Cardiac fibroblast (primary cell): ENCODE measurements at regions not wholly inside any gene's neighbourhood (a gene's known extent, or its start where the extent isn't known, plus 50 kb on each side); places are given as distances from the start of the nearest gene placed in this dataset.

ENCODE experiments used
- DNase-seq, 2 donors: peaks; one replicate each; pipeline versions ENCODE4 v3.0.0 to v3.0.0-alpha.2; 2010; ENCODE audit warnings: low read depth in 2 of 2
- H3K4me3 ChIP-seq, 2 donors: replicated peaks in 1 of 2; 1 replicate in 1 of 2; 2 replicates in 1 of 2; pipeline ENCODE4 v1.5.1; 2011; ENCODE audit warnings: low read depth in 2 of 2, low read length in 2 of 2, mild to moderate bottlenecking in 2 of 2, moderate library complexity in 1 of 2
- TF ChIP-seq, protein P1 (sequence below): IDR thresholded peaks from one replicate; pipeline ENCODE4 v1.5.1; 2011; ENCODE audit warnings: low read depth, mild to moderate bottlenecking, low read length, inconsistent platforms

DNA sequence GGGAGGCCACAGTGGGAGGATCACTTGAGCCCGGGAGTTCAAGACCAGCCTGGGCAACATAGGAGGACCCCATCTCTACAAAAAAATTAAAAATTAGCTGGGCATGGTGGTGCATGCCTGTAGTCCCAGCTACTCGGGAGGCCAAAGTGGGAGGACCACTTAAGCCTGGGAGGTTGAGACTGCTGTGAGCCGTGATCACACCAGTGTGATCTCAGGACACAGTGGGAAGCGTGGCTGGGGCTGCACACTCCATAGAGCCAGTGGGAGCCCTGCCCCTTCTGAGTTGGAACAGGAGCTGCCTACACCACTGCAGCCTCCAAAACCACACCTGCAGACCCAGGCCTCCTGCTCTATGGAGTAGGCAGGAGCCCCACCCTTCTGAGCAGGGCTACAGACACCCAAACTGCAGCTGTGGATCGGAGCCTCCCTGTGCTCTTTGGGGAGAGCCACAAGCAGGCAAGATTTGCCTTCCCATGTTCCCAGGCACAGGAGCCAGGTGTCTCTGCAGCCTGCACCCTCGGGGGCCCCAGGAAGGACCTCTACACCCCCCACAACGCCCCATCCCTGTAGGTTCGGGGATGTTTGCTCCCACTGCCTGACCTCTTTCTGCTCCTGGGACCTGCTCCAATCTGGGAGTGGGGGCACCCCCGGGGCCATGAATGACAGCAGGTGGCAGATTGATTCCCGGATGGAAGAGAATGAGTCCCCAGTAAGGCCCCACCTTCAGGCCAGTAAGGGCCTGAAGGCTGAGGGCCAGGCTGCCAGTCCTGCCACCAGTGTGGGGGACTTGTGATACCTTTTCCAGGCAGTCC, 245.4 kb downstream of the BUD13 start:
- TF ChIP-seq, protein P1, sequence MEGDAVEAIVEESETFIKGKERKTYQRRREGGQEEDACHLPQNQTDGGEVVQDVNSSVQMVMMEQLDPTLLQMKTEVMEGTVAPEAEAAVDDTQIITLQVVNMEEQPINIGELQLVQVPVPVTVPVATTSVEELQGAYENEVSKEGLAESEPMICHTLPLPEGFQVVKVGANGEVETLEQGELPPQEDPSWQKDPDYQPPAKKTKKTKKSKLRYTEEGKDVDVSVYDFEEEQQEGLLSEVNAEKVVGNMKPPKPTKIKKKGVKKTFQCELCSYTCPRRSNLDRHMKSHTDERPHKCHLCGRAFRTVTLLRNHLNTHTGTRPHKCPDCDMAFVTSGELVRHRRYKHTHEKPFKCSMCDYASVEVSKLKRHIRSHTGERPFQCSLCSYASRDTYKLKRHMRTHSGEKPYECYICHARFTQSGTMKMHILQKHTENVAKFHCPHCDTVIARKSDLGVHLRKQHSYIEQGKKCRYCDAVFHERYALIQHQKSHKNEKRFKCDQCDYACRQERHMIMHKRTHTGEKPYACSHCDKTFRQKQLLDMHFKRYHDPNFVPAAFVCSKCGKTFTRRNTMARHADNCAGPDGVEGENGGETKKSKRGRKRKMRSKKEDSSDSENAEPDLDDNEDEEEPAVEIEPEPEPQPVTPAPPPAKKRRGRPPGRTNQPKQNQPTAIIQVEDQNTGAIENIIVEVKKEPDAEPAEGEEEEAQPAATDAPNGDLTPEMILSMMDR, result no peak
- no peak for DNase-seq
- H3K4me3 ChIP-seq, result no peak overlapping the region

DNA sequence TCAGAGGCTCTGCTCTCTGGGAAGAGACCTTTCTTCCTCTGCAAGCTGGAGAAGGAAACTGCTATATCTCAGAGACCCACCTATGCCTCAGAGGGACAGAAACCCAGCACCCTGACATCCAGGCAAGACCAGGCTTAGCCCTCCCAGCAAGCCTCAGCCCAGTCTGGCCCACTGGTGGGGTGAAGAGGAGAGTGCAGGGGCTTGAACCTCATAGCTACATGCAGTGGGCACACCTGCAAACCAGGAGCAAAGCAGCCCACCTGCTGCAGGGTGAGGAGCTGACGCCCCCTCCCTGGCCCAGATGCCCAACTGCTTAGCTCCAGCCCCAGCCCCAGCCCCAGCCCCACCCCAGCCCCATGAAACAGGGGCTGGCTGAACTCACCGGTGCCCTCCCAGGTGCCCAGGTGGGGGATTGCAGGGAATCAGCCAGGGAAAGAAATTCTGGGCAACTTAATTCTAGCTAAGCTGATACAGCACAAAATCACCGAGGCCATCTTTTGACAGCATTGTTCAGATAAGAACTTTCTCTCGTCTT, 246.8 kb downstream of the BUD13 start:
- H3K4me3 ChIP-seq, result no peak overlapping the region
- DNase-seq, result no peak
- TF ChIP-seq, protein P1, result no peak

DNA sequence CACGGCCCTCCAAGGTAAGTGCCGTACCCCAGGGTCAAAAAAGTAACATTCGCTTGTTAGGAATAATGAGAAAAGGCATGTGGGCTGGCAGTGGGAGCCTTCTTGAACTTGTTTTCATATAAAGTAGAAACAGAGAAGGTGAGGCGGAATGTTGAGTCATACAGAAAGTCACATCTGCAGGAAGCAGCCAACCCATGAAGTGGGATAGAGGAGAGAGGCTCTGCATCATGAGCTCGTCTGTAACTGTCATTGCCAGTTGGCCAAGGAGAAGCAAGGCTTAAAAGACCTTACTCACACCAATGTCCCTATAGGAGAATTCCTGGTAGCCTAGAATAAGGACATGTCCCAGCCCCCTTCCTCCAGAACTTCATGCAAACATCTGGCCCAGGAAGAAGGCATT, 253.3 kb downstream of the BUD13 start:
- TF ChIP-seq, protein P1, result no peak
- no peak overlapping the region for H3K4me3 ChIP-seq
- DNase-seq, result no peak

GRCh38 chr11:116518141-116518540, 254.6 kb downstream of the BUD13 start:
- TF ChIP-seq, protein P1, result no peak
- no peak overlapping the region for H3K4me3 ChIP-seq
- DNase-seq, result no peak

DNA sequence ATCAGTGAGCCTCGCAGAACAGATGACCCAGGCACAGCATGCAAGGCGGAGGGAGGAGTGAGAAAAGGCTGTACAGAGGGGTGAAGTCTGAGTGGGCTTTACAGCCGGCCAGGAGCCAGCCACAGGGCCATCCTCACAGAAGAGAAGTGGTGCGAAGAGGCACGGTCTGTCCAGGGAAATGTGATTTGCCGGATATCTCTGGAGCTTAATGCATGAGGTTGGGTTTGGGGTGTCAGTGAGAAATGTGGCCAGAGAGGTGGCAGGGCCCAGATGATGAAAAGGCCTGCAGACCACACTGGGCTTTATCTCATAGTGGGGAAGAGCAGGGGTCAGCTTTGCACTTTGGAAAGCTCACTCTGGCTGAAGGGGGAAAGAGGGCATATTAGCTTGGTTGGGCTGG, 255.2 kb downstream of the BUD13 start:
- DNase-seq, result no peak
- TF ChIP-seq, protein P1, result no peak
- H3K4me3 ChIP-seq, result no peak overlapping the region

DNA sequence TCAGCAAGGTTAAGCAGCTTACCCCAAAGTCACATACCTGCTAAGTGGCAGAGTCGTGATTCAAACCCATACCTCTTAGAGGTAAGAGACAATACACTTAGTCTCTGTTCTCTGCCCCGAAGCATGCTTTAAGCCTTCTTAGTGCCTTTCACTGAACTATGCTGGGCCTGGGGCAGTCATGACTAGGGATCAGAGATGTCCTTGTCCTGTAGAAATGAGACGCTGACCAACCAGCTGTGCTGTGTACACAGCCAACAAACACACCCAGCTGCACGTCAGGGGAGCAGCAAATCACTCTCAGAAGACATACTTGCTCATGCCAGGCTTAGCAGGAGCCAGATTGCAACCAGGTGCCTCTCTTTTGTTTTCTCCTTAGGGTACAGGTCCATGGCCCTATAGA, 255.7 kb downstream of the BUD13 start:
- TF ChIP-seq, protein P1, result no peak
- no peak for DNase-seq
- no peak overlapping the region for H3K4me3 ChIP-seq

- TF ChIP-seq, protein P1, result no peak
- no peak for DNase-seq
- H3K4me3 ChIP-seq, result no peak overlapping the region
Observed at GRCh38 chr11:116515664-116516184, 257.1 kb downstream of the BUD13 start.
